ENCODE measurements at regions not wholly inside any gene's neighbourhood (a gene's known extent, or its start where the extent isn't known, plus 50 kb on each side); places are given as distances from the start of the nearest gene placed in this dataset.

GRCh38 chr3:159112724-159113123 is 310.9 kb downstream of the MFSD1 start:
- no peak overlapping the region for H3K4me3 ChIP-seq (ENCODE audit: low read depth, low read length)
- TF ChIP-seq, protein P1, sequence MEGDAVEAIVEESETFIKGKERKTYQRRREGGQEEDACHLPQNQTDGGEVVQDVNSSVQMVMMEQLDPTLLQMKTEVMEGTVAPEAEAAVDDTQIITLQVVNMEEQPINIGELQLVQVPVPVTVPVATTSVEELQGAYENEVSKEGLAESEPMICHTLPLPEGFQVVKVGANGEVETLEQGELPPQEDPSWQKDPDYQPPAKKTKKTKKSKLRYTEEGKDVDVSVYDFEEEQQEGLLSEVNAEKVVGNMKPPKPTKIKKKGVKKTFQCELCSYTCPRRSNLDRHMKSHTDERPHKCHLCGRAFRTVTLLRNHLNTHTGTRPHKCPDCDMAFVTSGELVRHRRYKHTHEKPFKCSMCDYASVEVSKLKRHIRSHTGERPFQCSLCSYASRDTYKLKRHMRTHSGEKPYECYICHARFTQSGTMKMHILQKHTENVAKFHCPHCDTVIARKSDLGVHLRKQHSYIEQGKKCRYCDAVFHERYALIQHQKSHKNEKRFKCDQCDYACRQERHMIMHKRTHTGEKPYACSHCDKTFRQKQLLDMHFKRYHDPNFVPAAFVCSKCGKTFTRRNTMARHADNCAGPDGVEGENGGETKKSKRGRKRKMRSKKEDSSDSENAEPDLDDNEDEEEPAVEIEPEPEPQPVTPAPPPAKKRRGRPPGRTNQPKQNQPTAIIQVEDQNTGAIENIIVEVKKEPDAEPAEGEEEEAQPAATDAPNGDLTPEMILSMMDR (IDR thresholded peaks at IDR 0.05; ENCODE audit: borderline replicate concordance, insufficient read depth, low read depth, low read length): no peak

- no peak overlapping the region for H3K4me3 ChIP-seq (ENCODE audit: low read depth, low read length)
- TF ChIP-seq, protein P1 (IDR thresholded peaks at IDR 0.05; ENCODE audit: borderline replicate concordance, insufficient read depth, low read depth, low read length): no peak
Measured at GRCh38 chr3:159113221-159113875, 311.5 kb downstream of the MFSD1 start.

GRCh38 chr3:159114582-159114981 is 312.7 kb downstream of the MFSD1 start:
- TF ChIP-seq, protein P1 (IDR thresholded peaks at IDR 0.05; ENCODE audit: borderline replicate concordance, insufficient read depth, low read depth, low read length): no peak
- no peak overlapping the region for H3K4me3 ChIP-seq (ENCODE audit: low read depth, low read length)

DNA sequence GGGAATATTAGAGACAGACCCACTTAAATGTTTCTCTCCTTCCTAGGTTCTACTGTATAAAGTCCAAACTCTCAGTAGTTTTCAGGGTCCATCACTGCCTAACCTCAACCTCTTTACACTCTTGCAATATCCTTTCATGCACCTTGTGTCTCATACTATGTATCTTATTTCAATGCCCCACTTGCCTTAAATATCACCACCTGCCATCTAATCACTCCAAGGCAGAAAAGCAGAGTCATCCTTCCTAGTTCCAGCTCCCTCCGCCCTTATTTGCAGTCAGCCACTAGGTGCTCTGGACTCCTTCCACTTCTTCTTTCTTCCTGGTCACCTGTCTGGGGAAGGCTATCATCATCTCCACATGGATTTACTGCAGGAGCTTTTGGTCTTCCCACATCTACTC is 322.0 kb downstream of the MFSD1 start:
- TF ChIP-seq, protein P1 (IDR thresholded peaks at IDR 0.05; ENCODE audit: borderline replicate concordance, insufficient read depth, low read depth, low read length): no peak
- H3K4me3 ChIP-seq (ENCODE audit: low read depth, low read length): no peak overlapping the region

DNA sequence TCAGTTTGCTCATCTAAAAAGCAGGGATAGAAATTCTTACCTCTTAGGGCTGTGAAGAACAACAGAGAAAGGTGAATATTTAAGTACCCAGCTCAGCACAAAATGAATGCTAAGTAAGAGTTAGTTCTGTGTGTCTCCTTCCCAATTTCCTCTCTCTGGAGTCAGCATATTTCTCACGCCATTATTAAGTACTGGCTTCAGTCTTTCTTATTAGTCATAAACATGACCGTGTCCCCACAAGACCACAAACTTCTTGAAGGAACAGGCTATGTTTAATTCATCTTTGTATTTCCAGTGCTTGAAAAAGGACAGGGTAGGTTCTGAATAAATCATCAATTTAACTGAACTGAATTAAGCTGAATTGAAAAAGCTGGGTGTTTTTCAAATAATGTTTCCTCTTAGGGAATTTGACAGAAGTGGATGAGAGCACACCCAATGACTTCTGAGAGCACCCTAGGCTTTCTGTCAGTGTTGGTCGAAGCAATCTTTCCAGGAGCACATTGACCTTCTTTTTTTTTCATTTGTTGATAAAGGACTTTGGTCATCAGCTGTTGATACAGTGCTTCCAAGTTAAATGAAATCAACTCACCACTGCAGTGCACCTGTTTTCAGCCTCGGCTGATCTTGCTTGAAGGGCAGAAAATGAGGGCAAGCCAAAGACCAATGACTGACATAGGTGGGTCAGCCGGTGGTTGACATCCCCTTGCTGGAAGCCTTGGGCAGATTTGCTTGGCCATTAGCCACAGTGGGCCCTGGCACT is 324.6 kb downstream of the MFSD1 start:
- TF ChIP-seq, protein P1 (IDR thresholded peaks at IDR 0.05; ENCODE audit: borderline replicate concordance, insufficient read depth, low read depth, low read length): no peak
- H3K4me3 ChIP-seq (ENCODE audit: low read depth, low read length): no peak overlapping the region

GRCh38 chr3:159127021-159127392 is 325.2 kb downstream of the MFSD1 start:
- no peak overlapping the region for H3K4me3 ChIP-seq (ENCODE audit: low read depth, low read length)
- TF ChIP-seq, protein P1 (IDR thresholded peaks at IDR 0.05; ENCODE audit: borderline replicate concordance, insufficient read depth, low read depth, low read length): no peak

GRCh38 chr3:159128628-159129027 is 326.8 kb downstream of the MFSD1 start:
- no peak overlapping the region for H3K4me3 ChIP-seq (ENCODE audit: low read depth, low read length)
- TF ChIP-seq, protein P1 (IDR thresholded peaks at IDR 0.05; ENCODE audit: borderline replicate concordance, insufficient read depth, low read depth, low read length): no peak
